ENCODE measurements at regions not wholly inside any gene's neighbourhood (a gene's known extent, or its start where the extent isn't known, plus 50 kb on each side); places are given as distances from the start of the nearest gene placed in this dataset.

GRCh38 chr6:68575765-68576439 lies 59.2 kb upstream of the ADGRB3 start (continued):
- TF ChIP-seq, protein P1, sequence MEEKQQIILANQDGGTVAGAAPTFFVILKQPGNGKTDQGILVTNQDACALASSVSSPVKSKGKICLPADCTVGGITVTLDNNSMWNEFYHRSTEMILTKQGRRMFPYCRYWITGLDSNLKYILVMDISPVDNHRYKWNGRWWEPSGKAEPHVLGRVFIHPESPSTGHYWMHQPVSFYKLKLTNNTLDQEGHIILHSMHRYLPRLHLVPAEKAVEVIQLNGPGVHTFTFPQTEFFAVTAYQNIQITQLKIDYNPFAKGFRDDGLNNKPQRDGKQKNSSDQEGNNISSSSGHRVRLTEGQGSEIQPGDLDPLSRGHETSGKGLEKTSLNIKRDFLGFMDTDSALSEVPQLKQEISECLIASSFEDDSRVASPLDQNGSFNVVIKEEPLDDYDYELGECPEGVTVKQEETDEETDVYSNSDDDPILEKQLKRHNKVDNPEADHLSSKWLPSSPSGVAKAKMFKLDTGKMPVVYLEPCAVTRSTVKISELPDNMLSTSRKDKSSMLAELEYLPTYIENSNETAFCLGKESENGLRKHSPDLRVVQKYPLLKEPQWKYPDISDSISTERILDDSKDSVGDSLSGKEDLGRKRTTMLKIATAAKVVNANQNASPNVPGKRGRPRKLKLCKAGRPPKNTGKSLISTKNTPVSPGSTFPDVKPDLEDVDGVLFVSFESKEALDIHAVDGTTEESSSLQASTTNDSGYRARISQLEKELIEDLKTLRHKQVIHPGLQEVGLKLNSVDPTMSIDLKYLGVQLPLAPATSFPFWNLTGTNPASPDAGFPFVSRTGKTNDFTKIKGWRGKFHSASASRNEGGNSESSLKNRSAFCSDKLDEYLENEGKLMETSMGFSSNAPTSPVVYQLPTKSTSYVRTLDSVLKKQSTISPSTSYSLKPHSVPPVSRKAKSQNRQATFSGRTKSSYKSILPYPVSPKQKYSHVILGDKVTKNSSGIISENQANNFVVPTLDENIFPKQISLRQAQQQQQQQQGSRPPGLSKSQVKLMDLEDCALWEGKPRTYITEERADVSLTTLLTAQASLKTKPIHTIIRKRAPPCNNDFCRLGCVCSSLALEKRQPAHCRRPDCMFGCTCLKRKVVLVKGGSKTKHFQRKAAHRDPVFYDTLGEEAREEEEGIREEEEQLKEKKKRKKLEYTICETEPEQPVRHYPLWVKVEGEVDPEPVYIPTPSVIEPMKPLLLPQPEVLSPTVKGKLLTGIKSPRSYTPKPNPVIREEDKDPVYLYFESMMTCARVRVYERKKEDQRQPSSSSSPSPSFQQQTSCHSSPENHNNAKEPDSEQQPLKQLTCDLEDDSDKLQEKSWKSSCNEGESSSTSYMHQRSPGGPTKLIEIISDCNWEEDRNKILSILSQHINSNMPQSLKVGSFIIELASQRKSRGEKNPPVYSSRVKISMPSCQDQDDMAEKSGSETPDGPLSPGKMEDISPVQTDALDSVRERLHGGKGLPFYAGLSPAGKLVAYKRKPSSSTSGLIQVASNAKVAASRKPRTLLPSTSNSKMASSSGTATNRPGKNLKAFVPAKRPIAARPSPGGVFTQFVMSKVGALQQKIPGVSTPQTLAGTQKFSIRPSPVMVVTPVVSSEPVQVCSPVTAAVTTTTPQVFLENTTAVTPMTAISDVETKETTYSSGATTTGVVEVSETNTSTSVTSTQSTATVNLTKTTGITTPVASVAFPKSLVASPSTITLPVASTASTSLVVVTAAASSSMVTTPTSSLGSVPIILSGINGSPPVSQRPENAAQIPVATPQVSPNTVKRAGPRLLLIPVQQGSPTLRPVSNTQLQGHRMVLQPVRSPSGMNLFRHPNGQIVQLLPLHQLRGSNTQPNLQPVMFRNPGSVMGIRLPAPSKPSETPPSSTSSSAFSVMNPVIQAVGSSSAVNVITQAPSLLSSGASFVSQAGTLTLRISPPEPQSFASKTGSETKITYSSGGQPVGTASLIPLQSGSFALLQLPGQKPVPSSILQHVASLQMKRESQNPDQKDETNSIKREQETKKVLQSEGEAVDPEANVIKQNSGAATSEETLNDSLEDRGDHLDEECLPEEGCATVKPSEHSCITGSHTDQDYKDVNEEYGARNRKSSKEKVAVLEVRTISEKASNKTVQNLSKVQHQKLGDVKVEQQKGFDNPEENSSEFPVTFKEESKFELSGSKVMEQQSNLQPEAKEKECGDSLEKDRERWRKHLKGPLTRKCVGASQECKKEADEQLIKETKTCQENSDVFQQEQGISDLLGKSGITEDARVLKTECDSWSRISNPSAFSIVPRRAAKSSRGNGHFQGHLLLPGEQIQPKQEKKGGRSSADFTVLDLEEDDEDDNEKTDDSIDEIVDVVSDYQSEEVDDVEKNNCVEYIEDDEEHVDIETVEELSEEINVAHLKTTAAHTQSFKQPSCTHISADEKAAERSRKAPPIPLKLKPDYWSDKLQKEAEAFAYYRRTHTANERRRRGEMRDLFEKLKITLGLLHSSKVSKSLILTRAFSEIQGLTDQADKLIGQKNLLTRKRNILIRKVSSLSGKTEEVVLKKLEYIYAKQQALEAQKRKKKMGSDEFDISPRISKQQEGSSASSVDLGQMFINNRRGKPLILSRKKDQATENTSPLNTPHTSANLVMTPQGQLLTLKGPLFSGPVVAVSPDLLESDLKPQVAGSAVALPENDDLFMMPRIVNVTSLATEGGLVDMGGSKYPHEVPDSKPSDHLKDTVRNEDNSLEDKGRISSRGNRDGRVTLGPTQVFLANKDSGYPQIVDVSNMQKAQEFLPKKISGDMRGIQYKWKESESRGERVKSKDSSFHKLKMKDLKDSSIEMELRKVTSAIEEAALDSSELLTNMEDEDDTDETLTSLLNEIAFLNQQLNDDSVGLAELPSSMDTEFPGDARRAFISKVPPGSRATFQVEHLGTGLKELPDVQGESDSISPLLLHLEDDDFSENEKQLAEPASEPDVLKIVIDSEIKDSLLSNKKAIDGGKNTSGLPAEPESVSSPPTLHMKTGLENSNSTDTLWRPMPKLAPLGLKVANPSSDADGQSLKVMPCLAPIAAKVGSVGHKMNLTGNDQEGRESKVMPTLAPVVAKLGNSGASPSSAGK (IDR thresholded peaks at IDR 0.05): peak; percentile 51; the same call in 1 of the 2 replicates
- TF ChIP-seq CLOCK (CRISPR knock-in tag; IDR thresholded peaks at IDR 0.05; ENCODE audit: borderline replicate concordance) (no peak), ZNF695 (CRISPR knock-in tag; IDR thresholded peaks at IDR 0.05) (no peak), POLR2H (tag; IDR thresholded peaks at IDR 0.05; ENCODE audit: low read depth) (no peak), XRCC4 (IDR thresholded peaks at IDR 0.05; ENCODE audit: extremely low read depth, insufficient read depth, insufficient read length) (no peak), COPS2 (conservative IDR thresholded peaks at IDR 0.05) (no peak), ZNF184 (CRISPR knock-in tag; IDR thresholded peaks at IDR 0.05) (no peak), ZNF408 (CRISPR knock-in tag; IDR thresholded peaks at IDR 0.05; ENCODE audit: low read depth) (no peak), FOXJ2 (tag; IDR thresholded peaks at IDR 0.05) (no peak), FIP1L1 (IDR thresholded peaks at IDR 0.05; ENCODE audit: low read depth, low read length, poor library complexity, severe bottlenecking) (no peak)
- TF ChIP-seq, protein P2, sequence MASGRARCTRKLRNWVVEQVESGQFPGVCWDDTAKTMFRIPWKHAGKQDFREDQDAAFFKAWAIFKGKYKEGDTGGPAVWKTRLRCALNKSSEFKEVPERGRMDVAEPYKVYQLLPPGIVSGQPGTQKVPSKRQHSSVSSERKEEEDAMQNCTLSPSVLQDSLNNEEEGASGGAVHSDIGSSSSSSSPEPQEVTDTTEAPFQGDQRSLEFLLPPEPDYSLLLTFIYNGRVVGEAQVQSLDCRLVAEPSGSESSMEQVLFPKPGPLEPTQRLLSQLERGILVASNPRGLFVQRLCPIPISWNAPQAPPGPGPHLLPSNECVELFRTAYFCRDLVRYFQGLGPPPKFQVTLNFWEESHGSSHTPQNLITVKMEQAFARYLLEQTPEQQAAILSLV (tag; IDR thresholded peaks at IDR 0.05): no peak

Data from K562 (cell line).